WTC11 (cell line): ENCODE measurements at regions not wholly inside any gene's neighbourhood (a gene's known extent, or its start where the extent isn't known, plus 50 kb on each side); places are given as distances from the start of the nearest gene placed in this dataset.

Source experiments
- ATAC-seq: fragments of 200-7000 bp; cut with Tn5 transposase; 2 replicates; pipeline ENCODE4 v1.10.0; 2021; ENCODE audit warnings: mild to moderate bottlenecking, moderate library complexity
- CTCF ChIA-PET: fragments of 300-600 bp; sonication (Branson Sonifier 250); formaldehyde crosslinking; loops from one replicate; lab custom pipeline; 2021; ENCODE audit warnings: antibody characterized with exemption; lab: Charles Lee
- POLR2A ChIA-PET: fragments of 350-600 bp; sonication (Branson Sonifier 250); formaldehyde crosslinking; loops from one replicate; lab custom pipeline; 2021; ENCODE audit warnings: antibody characterized with exemption; lab: Charles Lee
- DNase-seq: peaks from one replicate; pipeline ENCODE4 v3.0.0; 2021; ENCODE audit warnings: low spot score
- H3K27ac Mint-ChIP-seq: 2 replicates; pipeline ENCODE4 v1.8.0; 2021; ENCODE audit warnings: mixed read lengths
- H3K27me3 Mint-ChIP-seq: 2 replicates; pipeline ENCODE4 v1.8.0; 2021; ENCODE audit warnings: low read depth, mild to moderate bottlenecking, moderate library complexity, mixed read lengths
- H3K36me3 Mint-ChIP-seq: 2 replicates; pipeline ENCODE4 v1.8.0; 2021; ENCODE audit warnings: mixed read lengths
- H3K4me1 Mint-ChIP-seq: 2 replicates; pipeline ENCODE4 v1.8.0; 2022; ENCODE audit warnings: mixed read lengths
- H3K4me3 Mint-ChIP-seq: 2 replicates; pipeline ENCODE4 v1.8.0; 2021; ENCODE audit warnings: mild to moderate bottlenecking, moderate library complexity, mixed read lengths
- H3K9me3 Mint-ChIP-seq: 2 replicates; pipeline ENCODE4 v1.8.0; 2021; ENCODE audit warnings: mixed read lengths
- ATF2 ChIP-seq: sonication (generic); formaldehyde crosslinking; IDR thresholded peaks from 2 replicates; pipeline ENCODE4 v1.8.1; 2022; ENCODE audit warnings: low read depth, missing genetic modification reagents, borderline replicate concordance
- ATF3 ChIP-seq: sonication (generic); formaldehyde crosslinking; conservative IDR thresholded peaks from 2 replicates; pipeline ENCODE4 v1.8.1; 2022; ENCODE audit warnings: mild to moderate bottlenecking, missing genetic modification reagents
- E2F4 ChIP-seq: sonication (generic); formaldehyde crosslinking; IDR thresholded peaks from 2 replicates; pipeline ENCODE4 v1.8.1; 2022; ENCODE audit warnings: low read depth, mild to moderate bottlenecking, moderate library complexity, missing genetic modification reagents, borderline replicate concordance
- ELF4 ChIP-seq: sonication (generic); formaldehyde crosslinking; IDR thresholded peaks from 2 replicates; pipeline ENCODE4 v1.8.1; 2022; ENCODE audit warnings: low read depth, mild to moderate bottlenecking, moderate library complexity, missing genetic modification reagents
- EMX1 ChIP-seq: fragments of 250-450 bp; sonication (Bioruptor Pico); IDR thresholded peaks from 2 replicates; pipeline ENCODE4 v1.8.0; 2021; ENCODE audit warnings: mild to moderate bottlenecking
- FOXK1 ChIP-seq: sonication (generic); formaldehyde crosslinking; IDR thresholded peaks from 2 replicates; pipeline ENCODE4 v1.8.0; 2022; ENCODE audit warnings: mild to moderate bottlenecking, moderate library complexity, missing genetic modification reagents
- MXD4 ChIP-seq: fragments of 250-450 bp; sonication (Bioruptor Pico); IDR thresholded peaks from 2 replicates; pipeline ENCODE4 v1.8.0; 2021; ENCODE audit warnings: mild to moderate bottlenecking, moderate library complexity, borderline replicate concordance
- SMAD3 ChIP-seq: sonication (generic); formaldehyde crosslinking; IDR thresholded peaks from 2 replicates; pipeline ENCODE4 v1.8.0; 2022; ENCODE audit warnings: missing genetic modification reagents, mild to moderate bottlenecking, borderline replicate concordance
- SMAD4 ChIP-seq: sonication (generic); formaldehyde crosslinking; IDR thresholded peaks from 2 replicates; pipeline ENCODE4 v1.8.0; 2022; ENCODE audit warnings: mild to moderate bottlenecking, missing genetic modification reagents
- TEAD1 ChIP-seq: sonication (generic); formaldehyde crosslinking; IDR thresholded peaks from 2 replicates; pipeline ENCODE4 v1.8.0; 2022; ENCODE audit warnings: mild to moderate bottlenecking, missing genetic modification reagents
- TP53 ChIP-seq: sonication (generic); formaldehyde crosslinking; IDR thresholded peaks from 2 replicates; pipeline ENCODE4 v1.8.1; 2023; ENCODE audit warnings: mild to moderate bottlenecking, missing genetic modification reagents
- ZNF121 ChIP-seq: sonication (generic); formaldehyde crosslinking; IDR thresholded peaks from 2 replicates; pipeline ENCODE4 v1.8.0; 2023; ENCODE audit warnings: missing genetic modification reagents
- ZNF138 ChIP-seq: sonication (generic); formaldehyde crosslinking; conservative IDR thresholded peaks from 2 replicates; pipeline ENCODE4 v1.8.1; 2022; ENCODE audit warnings: mild to moderate bottlenecking, moderate library complexity, missing genetic modification reagents
- ZNF232 ChIP-seq: sonication (generic); formaldehyde crosslinking; IDR thresholded peaks from 2 replicates; pipeline ENCODE4 v1.8.0; 2022; ENCODE audit warnings: mild to moderate bottlenecking, missing genetic modification reagents
- ZNF396 ChIP-seq: fragments of 250-450 bp; sonication (Bioruptor Pico); IDR thresholded peaks from 2 replicates; pipeline ENCODE4 v1.8.0; 2021; ENCODE audit warnings: mild to moderate bottlenecking, moderate library complexity, borderline replicate concordance
- ZNF425 ChIP-seq: fragments of 250-450 bp; sonication (Bioruptor Pico); conservative IDR thresholded peaks from 2 replicates; pipeline ENCODE4 v1.9.0; 2021; ENCODE audit warnings: mild to moderate bottlenecking
- TF ChIP-seq, protein P1 (sequence below): fragments of 250-450 bp; sonication (Bioruptor Pico); IDR thresholded peaks from 2 replicates; pipeline ENCODE4 v1.9.0; 2021; ENCODE audit warnings: mild to moderate bottlenecking
- TF ChIP-seq, protein P2 (sequence below): fragments of 250-450 bp; sonication (Bioruptor Pico); IDR thresholded peaks from 2 replicates; pipeline ENCODE4 v1.9.0; 2021; ENCODE audit warnings: mild to moderate bottlenecking
- TF ChIP-seq, protein P3 (sequence below): fragments of 250-450 bp; sonication (Bioruptor Pico); IDR thresholded peaks from 2 replicates; pipeline ENCODE4 v2.1.2; 2022; ENCODE audit warnings: mild to moderate bottlenecking, moderate library complexity
- TF ChIP-seq, protein P4 (sequence below): fragments of 200-600 bp; IDR thresholded peaks from 2 replicates; pipeline ENCODE4 v1.8.0; 2022; ENCODE audit warnings: antibody characterized with exemption
- TF ChIP-seq, protein P5 (sequence below): sonication (generic); formaldehyde crosslinking; IDR thresholded peaks from 2 replicates; pipeline ENCODE4 v1.8.0; 2022; ENCODE audit warnings: mild to moderate bottlenecking, missing genetic modification reagents

GRCh38 chr13:50740052-50740741 is 103.3 kb downstream of the DLEU7 start:
- no peak overlapping the region for H3K4me3 Mint-ChIP-seq

DNA sequence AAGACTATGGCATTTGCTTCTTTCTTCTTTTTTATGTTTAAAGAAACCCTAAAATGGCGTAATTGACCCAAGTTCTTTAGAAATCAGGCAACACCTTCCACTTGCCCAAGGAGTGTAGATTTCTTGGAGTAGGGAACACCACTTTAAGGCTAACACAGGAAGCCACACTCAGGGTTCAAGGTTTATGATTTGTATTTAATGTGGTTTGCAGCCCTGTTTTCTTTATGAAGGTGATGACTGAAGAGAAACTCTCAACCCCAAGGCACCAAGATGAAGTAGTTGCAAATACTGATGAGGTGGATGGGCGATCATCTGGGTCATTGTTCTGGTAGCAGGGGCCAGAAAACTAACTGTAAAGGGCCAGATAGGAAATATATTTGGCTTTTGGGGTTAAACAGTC is 101.1 kb downstream of the DLEU7 start:
- Mint-ChIP-seq H3K27ac (no peak overlapping the region), H3K27me3 (no peaks in the 10 kb centered on the region), H3K36me3 (no peaks in the 10 kb centered on the region), H3K4me1 (no peaks in the 10 kb centered on the region), H3K4me3 (no peak overlapping the region), H3K9me3 (no peaks in the 10 kb centered on the region)
- ChIA-PET POLR2A (no interaction called here), CTCF (no interaction called here)
- DNase-seq, result no peak
- ATAC-seq, result no peak
- no peak for TF ChIP-seq EMX1
- no peak for TF ChIP-seq MXD4 (CRISPR knock-in tag)
- no peak for TF ChIP-seq ZNF232 (CRISPR knock-in tag)
- no peak for TF ChIP-seq ZNF425
- TF ChIP-seq ELF4, result no peak
- no peak for TF ChIP-seq ZNF396
- no peak for TF ChIP-seq ATF2 (CRISPR knock-in tag)
- TF ChIP-seq, protein P1, sequence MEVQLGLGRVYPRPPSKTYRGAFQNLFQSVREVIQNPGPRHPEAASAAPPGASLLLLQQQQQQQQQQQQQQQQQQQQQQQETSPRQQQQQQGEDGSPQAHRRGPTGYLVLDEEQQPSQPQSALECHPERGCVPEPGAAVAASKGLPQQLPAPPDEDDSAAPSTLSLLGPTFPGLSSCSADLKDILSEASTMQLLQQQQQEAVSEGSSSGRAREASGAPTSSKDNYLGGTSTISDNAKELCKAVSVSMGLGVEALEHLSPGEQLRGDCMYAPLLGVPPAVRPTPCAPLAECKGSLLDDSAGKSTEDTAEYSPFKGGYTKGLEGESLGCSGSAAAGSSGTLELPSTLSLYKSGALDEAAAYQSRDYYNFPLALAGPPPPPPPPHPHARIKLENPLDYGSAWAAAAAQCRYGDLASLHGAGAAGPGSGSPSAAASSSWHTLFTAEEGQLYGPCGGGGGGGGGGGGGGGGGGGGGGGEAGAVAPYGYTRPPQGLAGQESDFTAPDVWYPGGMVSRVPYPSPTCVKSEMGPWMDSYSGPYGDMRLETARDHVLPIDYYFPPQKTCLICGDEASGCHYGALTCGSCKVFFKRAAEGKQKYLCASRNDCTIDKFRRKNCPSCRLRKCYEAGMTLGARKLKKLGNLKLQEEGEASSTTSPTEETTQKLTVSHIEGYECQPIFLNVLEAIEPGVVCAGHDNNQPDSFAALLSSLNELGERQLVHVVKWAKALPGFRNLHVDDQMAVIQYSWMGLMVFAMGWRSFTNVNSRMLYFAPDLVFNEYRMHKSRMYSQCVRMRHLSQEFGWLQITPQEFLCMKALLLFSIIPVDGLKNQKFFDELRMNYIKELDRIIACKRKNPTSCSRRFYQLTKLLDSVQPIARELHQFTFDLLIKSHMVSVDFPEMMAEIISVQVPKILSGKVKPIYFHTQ (CRISPR knock-in tag), result no peak
- no peak for TF ChIP-seq E2F4 (CRISPR knock-in tag)
- TF ChIP-seq ZNF138 (CRISPR knock-in tag), result no peak
- TF ChIP-seq SMAD4 (CRISPR knock-in tag), result no peak
- no peak for TF ChIP-seq ZNF121 (CRISPR knock-in tag)

More at GRCh38 chr13:50740052-50740741, 103.3 kb downstream of the DLEU7 start:
- Mint-ChIP-seq H3K4me1 (peaks cover 6% of the 10 kb centered on the region; the same call in 1 of the 2 replicates), H3K36me3 (no peaks in the 10 kb centered on the region), H3K9me3 (no peaks in the 10 kb centered on the region), H3K27ac (no peak overlapping the region)
- POLR2A ChIA-PET, result no interaction called here
- ATAC-seq, result no peak
- TF ChIP-seq, protein P2, sequence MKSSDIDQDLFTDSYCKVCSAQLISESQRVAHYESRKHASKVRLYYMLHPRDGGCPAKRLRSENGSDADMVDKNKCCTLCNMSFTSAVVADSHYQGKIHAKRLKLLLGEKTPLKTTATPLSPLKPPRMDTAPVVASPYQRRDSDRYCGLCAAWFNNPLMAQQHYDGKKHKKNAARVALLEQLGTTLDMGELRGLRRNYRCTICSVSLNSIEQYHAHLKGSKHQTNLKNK (CRISPR knock-in tag), result no peak
- TF ChIP-seq, protein P3, sequence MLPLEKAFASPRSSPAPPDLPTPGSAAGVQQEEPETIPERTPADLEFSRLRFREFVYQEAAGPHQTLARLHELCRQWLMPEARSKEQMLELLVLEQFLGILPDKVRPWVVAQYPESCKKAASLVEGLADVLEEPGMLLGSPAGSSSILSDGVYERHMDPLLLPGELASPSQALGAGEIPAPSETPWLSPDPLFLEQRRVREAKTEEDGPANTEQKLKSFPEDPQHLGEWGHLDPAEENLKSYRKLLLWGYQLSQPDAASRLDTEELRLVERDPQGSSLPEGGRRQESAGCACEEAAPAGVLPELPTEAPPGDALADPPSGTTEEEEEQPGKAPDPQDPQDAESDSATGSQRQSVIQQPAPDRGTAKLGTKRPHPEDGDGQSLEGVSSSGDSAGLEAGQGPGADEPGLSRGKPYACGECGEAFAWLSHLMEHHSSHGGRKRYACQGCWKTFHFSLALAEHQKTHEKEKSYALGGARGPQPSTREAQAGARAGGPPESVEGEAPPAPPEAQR (CRISPR knock-in tag), result no peak
- no peak for TF ChIP-seq ATF3 (CRISPR knock-in tag)
- no peak for TF ChIP-seq SMAD3 (CRISPR knock-in tag)
- TF ChIP-seq ZNF232 (CRISPR knock-in tag), result no peak
- no peak for TF ChIP-seq FOXK1 (CRISPR knock-in tag)
- TF ChIP-seq, protein P4, sequence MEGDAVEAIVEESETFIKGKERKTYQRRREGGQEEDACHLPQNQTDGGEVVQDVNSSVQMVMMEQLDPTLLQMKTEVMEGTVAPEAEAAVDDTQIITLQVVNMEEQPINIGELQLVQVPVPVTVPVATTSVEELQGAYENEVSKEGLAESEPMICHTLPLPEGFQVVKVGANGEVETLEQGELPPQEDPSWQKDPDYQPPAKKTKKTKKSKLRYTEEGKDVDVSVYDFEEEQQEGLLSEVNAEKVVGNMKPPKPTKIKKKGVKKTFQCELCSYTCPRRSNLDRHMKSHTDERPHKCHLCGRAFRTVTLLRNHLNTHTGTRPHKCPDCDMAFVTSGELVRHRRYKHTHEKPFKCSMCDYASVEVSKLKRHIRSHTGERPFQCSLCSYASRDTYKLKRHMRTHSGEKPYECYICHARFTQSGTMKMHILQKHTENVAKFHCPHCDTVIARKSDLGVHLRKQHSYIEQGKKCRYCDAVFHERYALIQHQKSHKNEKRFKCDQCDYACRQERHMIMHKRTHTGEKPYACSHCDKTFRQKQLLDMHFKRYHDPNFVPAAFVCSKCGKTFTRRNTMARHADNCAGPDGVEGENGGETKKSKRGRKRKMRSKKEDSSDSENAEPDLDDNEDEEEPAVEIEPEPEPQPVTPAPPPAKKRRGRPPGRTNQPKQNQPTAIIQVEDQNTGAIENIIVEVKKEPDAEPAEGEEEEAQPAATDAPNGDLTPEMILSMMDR, result no peak
- no peak for TF ChIP-seq TEAD1 (CRISPR knock-in tag)
- TF ChIP-seq, protein P5, sequence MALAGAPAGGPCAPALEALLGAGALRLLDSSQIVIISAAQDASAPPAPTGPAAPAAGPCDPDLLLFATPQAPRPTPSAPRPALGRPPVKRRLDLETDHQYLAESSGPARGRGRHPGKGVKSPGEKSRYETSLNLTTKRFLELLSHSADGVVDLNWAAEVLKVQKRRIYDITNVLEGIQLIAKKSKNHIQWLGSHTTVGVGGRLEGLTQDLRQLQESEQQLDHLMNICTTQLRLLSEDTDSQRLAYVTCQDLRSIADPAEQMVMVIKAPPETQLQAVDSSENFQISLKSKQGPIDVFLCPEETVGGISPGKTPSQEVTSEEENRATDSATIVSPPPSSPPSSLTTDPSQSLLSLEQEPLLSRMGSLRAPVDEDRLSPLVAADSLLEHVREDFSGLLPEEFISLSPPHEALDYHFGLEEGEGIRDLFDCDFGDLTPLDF (CRISPR knock-in tag), result no peak
- no peak for TF ChIP-seq TP53
- TF ChIP-seq, all 79 proteins: peak for 0
- no peaks in the 10 kb centered on the region for H3K27me3 Mint-ChIP-seq
- DNase-seq, result no peak
- CTCF ChIA-PET, result no interaction called here
